OCI-LY7 (cell line): ENCODE measurements at regions not wholly inside any gene's neighbourhood (a gene's known extent, or its start where the extent isn't known, plus 50 kb on each side); places are given as distances from the start of the nearest gene placed in this dataset.
"Not testable (repeated sequence)": the region's sequence is repeated elsewhere in the genome, so short reads cannot be mapped to it uniquely, and the experiment has no call there.

Experiments
- BruUV-seq: library from RNA; stranded (reverse); fragments of 400-500 nt; replicated peaks from 2 replicates; lab custom pipeline; 2021; lab: Mats Ljungman, UMichigan
- CTCF ChIA-PET: fragments of 300-600 bp; sonication (Branson Sonifier 250); formaldehyde crosslinking; loops from one replicate; lab custom pipeline; 2022; ENCODE audit warnings: antibody characterized with exemption; ENCODE audit not compliant: unreplicated experiment; lab: Charles Lee
- POLR2A ChIA-PET: fragments of 300-600 bp; sonication (Branson Sonifier 250); formaldehyde crosslinking; loops from one replicate; lab custom pipeline; 2022; ENCODE audit warnings: antibody characterized with exemption; lab: Charles Lee
- DNase-seq: peaks from one replicate; pipeline ENCODE4 v3.0.0-alpha.2; 2015; ENCODE audit warnings: low spot score
- H2AFZ ChIP-seq: fragments of 200-600 bp; sonication (generic), shearing (Covaris generic); 2 replicates; pipeline ENCODE4 v1.6.1; 2014; ENCODE audit warnings: mild to moderate bottlenecking, antibody characterized with exemption, low read length, moderate library complexity
- H3K27ac ChIP-seq: fragments of 200-600 bp; sonication (generic); 2 replicates; pipeline ENCODE4 v1.5.1; 2014; ENCODE audit warnings: mixed run types, low read depth, mild to moderate bottlenecking, moderate library complexity, low read length, inconsistent platforms; ENCODE audit not compliant: poor library complexity, severe bottlenecking
- H3K36me3 ChIP-seq: fragments of 200-600 bp; sonication (generic); 2 replicates; pipeline ENCODE4 v1.6.1; 2014; ENCODE audit warnings: mild to moderate bottlenecking, antibody characterized with exemption, low read length, moderate library complexity, mixed read lengths; ENCODE audit not compliant: insufficient read depth
- H3K4me1 ChIP-seq: fragments of 200-600 bp; sonication (generic); 2 replicates; pipeline ENCODE4 v1.5.1; 2014; ENCODE audit warnings: mild to moderate bottlenecking, low read length; ENCODE audit not compliant: insufficient read depth, poor library complexity, severe bottlenecking
- H3K4me2 ChIP-seq: fragments of 200-600 bp; sonication (generic); 2 replicates; pipeline ENCODE4 v1.6.1; 2014; ENCODE audit warnings: mild to moderate bottlenecking, low read length
- H3K4me3 ChIP-seq: fragments of 200-600 bp; sonication (generic); 2 replicates; pipeline ENCODE4 v1.5.1; 2014; ENCODE audit warnings: mild to moderate bottlenecking, low read depth, low read length; ENCODE audit not compliant: poor library complexity, severe bottlenecking
- H3K79me2 ChIP-seq: fragments of 200-600 bp; sonication (generic); 2 replicates; pipeline ENCODE4 v1.6.1; 2016; ENCODE audit warnings: low read depth, mild to moderate bottlenecking, low read length, moderate library complexity, mixed read lengths; ENCODE audit not compliant: insufficient read depth
- H3K9me2 ChIP-seq: fragments of 200-600 bp; sonication (generic); 2 replicates; pipeline ENCODE4 v1.6.1; 2016; ENCODE audit warnings: mild to moderate bottlenecking, low read length, mixed read lengths; ENCODE audit not compliant: insufficient read depth
- H3K9me3 ChIP-seq: fragments of 200-600 bp; sonication (generic); 2 replicates; pipeline ENCODE4 v1.6.1; 2014; ENCODE audit warnings: mild to moderate bottlenecking, mixed run types, low read length, mixed read lengths
- H4K20me1 ChIP-seq: fragments of 200-600 bp; sonication (generic); 2 replicates; pipeline ENCODE4 v1.6.1; 2014; ENCODE audit warnings: mild to moderate bottlenecking, antibody characterized with exemption, low read length, moderate library complexity, mixed read lengths; ENCODE audit not compliant: insufficient read depth
- CTCF ChIP-seq: fragments of 200-600 bp; sonication (generic); conservative IDR thresholded peaks from 2 replicates; pipeline ENCODE4 v1.5.1; 2014; ENCODE audit warnings: mild to moderate bottlenecking, antibody characterized with exemption, low read length, moderate library complexity, mixed read lengths
- EZH2phosphoT487 ChIP-seq: fragments of 200-600 bp; sonication (generic); IDR thresholded peaks from 2 replicates; pipeline ENCODE4 v1.6.1; 2018; ENCODE audit warnings: low read depth, borderline replicate concordance, mild to moderate bottlenecking, mixed run types, antibody characterized with exemption, low read length, moderate library complexity, mixed read lengths
- intact Hi-C: fragments of 100-400 bp; cut with micrococcal nuclease; formaldehyde crosslinking; loops from one replicate; pipeline ENCODE4 v1.10.0; 2022; ENCODE audit not compliant: unreplicated experiment

DNA sequence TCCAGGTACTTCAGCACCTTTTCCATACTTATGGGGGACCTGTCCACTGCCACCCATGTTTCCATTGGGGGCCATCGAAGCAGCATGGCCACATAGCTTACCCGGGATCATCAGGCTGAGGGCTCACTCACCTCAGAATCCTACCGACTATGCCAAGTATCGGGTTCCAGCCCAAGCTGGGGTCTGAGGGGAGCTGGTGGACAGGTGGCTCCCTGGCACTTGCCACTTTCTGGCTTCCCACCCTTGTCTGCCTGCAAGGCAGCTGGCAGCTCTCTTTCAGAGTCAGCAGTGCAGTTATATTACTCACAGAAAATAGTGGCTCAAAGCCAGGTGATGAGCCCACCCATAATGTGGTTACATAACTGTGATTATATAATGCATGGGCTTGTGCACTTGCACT is 1153.8 kb downstream of the STIM2 start:
- Histone ChIP-seq H4K20me1 (no peaks in the 10 kb centered on the region), H3K4me2 (no peak overlapping the region), H3K4me1 (no peaks in the 10 kb centered on the region), H3K9me2 (no peaks in the 10 kb centered on the region), H2AFZ (no peak overlapping the region), H3K27ac (no peak overlapping the region), H3K9me3 (peaks cover 6% of the 10 kb centered on the region; the same call in 1 of the 2 replicates), H3K36me3 (no peaks in the 10 kb centered on the region), H3K4me3 (no peak overlapping the region), H3K79me2 (no peaks in the 10 kb centered on the region)
- CTCF ChIA-PET: no interaction called here
- POLR2A ChIA-PET: no interaction called here
- intact Hi-C loops: no loop called here
- no peak for DNase-seq
- TF ChIP-seq EZH2phosphoT487 (no peak), CTCF (no peak)
- no TSS peak for BruUV-seq

GRCh38 chr4:28015996-28016395 is 1155.4 kb downstream of the STIM2 start:
- Histone ChIP-seq H3K4me3 (no peak overlapping the region), H3K4me2 (no peak overlapping the region), H3K27ac (no peak overlapping the region), H2AFZ (no peak overlapping the region), H3K79me2 (no peaks in the 10 kb centered on the region), H3K4me1 (no peaks in the 10 kb centered on the region), H3K9me3 (peaks cover 6% of the 10 kb centered on the region; the same call in 1 of the 2 replicates), H3K9me2 (no peaks in the 10 kb centered on the region), H4K20me1 (no peaks in the 10 kb centered on the region), H3K36me3 (no peaks in the 10 kb centered on the region)
- intact Hi-C loops: no loop called here
- POLR2A ChIA-PET: interaction anchor here (0.6 kb wide), 1 partner anchor 18 kb away, joined by 3 read pairs; no protein-coding TSS in a partner anchor
- CTCF ChIA-PET: no interaction called here
- TF ChIP-seq CTCF (no peak), EZH2phosphoT487 (no peak)
- DNase-seq: no peak
- BruUV-seq: no TSS peak

DNA sequence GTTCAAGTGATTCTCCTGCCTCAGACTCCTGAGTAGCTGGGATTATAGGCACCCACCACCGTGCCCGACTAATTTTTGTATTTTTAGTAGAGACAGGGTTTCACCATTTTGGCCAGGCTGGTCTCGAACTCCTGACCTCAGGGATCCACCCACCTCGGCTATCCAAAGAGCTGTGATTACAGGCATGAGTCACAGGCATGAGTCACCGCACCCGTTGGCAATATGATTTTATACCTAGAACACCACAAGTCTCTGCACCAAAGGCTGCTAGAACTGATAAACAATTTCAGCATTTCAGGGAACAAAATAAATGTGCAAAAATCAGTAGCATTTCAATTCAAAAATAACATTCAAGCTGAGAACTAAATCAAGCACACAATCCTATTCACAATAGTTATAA is 1177.6 kb downstream of the STIM2 start:
- intact Hi-C loops, DNase-seq, H3K36me3 ChIP-seq, H2AFZ ChIP-seq, H3K9me2 ChIP-seq, H3K27ac ChIP-seq, H3K4me3 ChIP-seq, H3K9me3 ChIP-seq, H3K4me1 ChIP-seq, BruUV-seq, H4K20me1 ChIP-seq, CTCF ChIA-PET, H3K4me2 ChIP-seq, H3K79me2 ChIP-seq: not testable (repeated sequence)
- POLR2A ChIA-PET: interaction anchor here (0.5 kb wide), 1 partner anchor 18 kb away, joined by 3 read pairs; no protein-coding TSS in a partner anchor
